Transverse colon (tissue), 4 donors: ENCODE measurements at regions not wholly inside any gene's neighbourhood (a gene's known extent, or its start where the extent isn't known, plus 50 kb on each side); places are given as distances from the start of the nearest gene placed in this dataset.

Source experiments
- DNase-seq: peaks from one replicate; pipeline ENCODE4 v3.0.0-alpha.2; 2019
- H3K27ac ChIP-seq, 4 donors: fragments of 200-600 bp; sonication (generic); 2 replicates each; pipeline ENCODE4 v1.5.1; 2016 to 2018; ENCODE audit warnings: inconsistent platforms in 4 of 4
- H3K27me3 ChIP-seq: fragments of 200-600 bp; sonication (generic); 2 replicates; pipeline ENCODE4 v1.5.1; 2017; ENCODE audit warnings: inconsistent platforms
- H3K36me3 ChIP-seq, 4 donors: fragments of 200-600 bp; sonication (generic); 2 replicates each; pipeline ENCODE4 v1.5.1; 2017 to 2019; ENCODE audit warnings: inconsistent platforms in 4 of 4
- H3K4me1 ChIP-seq, 4 donors: fragments of 200-600 bp; sonication (generic); 2 replicates each; pipeline ENCODE4 v1.5.1; 2017 to 2020; ENCODE audit warnings: inconsistent platforms in 4 of 4
- H3K4me3 ChIP-seq, 4 donors: fragments of 200-600 bp; sonication (generic); 1 replicate in 1 of 4; 2 replicates in 3 of 4; pipeline versions ENCODE4 v1.5.1 to v1.6.1; 2017 to 2019; ENCODE audit warnings: inconsistent platforms in 4 of 4
- H3K9me3 ChIP-seq, 2 donors: fragments of 200-600 bp; sonication (generic); 2 replicates each; pipeline ENCODE4 v1.5.1; 2017 to 2019; ENCODE audit warnings: inconsistent platforms in 2 of 2
- CTCF ChIP-seq, 5 experiments: fragments of 200-600 bp in 3 of 5; fragments of 450-650 bp in 2 of 5; sonication (generic) in 3 of 5; IDR thresholded peaks; 1 replicate in 2 of 5; 2 replicates in 3 of 5; pipeline ENCODE4 v1.5.1; 2016 to 2017; ENCODE audit warnings: antibody characterized with exemption in 5 of 5, inconsistent platforms in 3 of 5, mild to moderate bottlenecking in 2 of 5, moderate library complexity in 1 of 5
- EP300 ChIP-seq: sonication (generic); formaldehyde crosslinking; IDR thresholded peaks from one replicate; pipeline ENCODE4 v1.6.1; 2017; ENCODE audit warnings: antibody characterized with exemption, low read depth
- POLR2A ChIP-seq: fragments of 450-650 bp; IDR thresholded peaks from one replicate; pipeline ENCODE4 v1.6.1; 2016; ENCODE audit warnings: antibody characterized with exemption, mild to moderate bottlenecking, moderate library complexity
- POLR2AphosphoS5 ChIP-seq, 3 donors: sonication (generic); formaldehyde crosslinking; IDR thresholded peaks; one replicate each; pipeline ENCODE4 v1.6.1; 2016; ENCODE audit warnings: antibody characterized with exemption in 3 of 3
- WGBS, 2 donors: methylation state at CpG; one replicate each; pipeline ENCODE4 v1.1.5; 2018; ENCODE audit warnings: low coverage in 1 of 2; 5-methylcytosine and 5-hydroxymethylcytosine counted together
- in situ Hi-C, 4 donors: fragments of 200-750 bp; cut with MboI; loops; one replicate each; pipeline versions ENCODE4 v1.15.0 to v1.15.1; 2017; ENCODE audit warnings: low sequenced_read_pairs in 3 of 4, low pct_ligation_motif_present in 1 of 4, low pct_unique_long_range_greater_than_20kb in 1 of 4
- intact Hi-C: fragments of 100-400 bp; cut with DNase I; formaldehyde crosslinking; loops from one replicate; pipeline ENCODE4 v1.15.1; 2023; ENCODE audit warnings: low total_unique reads

- Histone ChIP-seq H3K27ac (no peak overlapping the region), H3K27me3 (no peaks in the 10 kb centered on the region), H3K4me3 (no peak overlapping the region), H3K4me1 (peaks cover 0 to 4% (median 0%) of the 10 kb centered on the region in 4 donors), H3K36me3 (no peaks in the 10 kb centered on the region), H3K9me3 (no peaks in the 10 kb centered on the region)
- in situ Hi-C loops (no loop called here), intact Hi-C loops (no loop called here)
- no peak for DNase-seq
- WGBS, 2 donors = 41 to 51% methylated on average over 5 to 6 of the region's 6 CpGs
- TF ChIP-seq EP300 = no peak
- TF ChIP-seq POLR2A = no peak
- TF ChIP-seq CTCF (IDR thresholded peaks at IDR 0.05) = no peak
- no peak for TF ChIP-seq POLR2AphosphoS5 (IDR thresholded peaks at IDR 0.05)
These were observed 156.7 kb downstream of the DIPK2A start for GRCh38 chr3:144128108-144128892.

GRCh38 chr3:144129536-144130214, 158.1 kb downstream of the DIPK2A start:
- Histone ChIP-seq H3K4me1 (peaks cover 0 to 4% (median 0%) of the 10 kb centered on the region in 4 donors), H3K27me3 (no peaks in the 10 kb centered on the region), H3K9me3 (no peaks in the 10 kb centered on the region), H3K27ac (no peak overlapping the region), H3K4me3 (no peak overlapping the region), H3K36me3 (no peaks in the 10 kb centered on the region)
- TF ChIP-seq CTCF (IDR thresholded peaks at IDR 0.05) (no peak), POLR2A (no peak), POLR2AphosphoS5 (IDR thresholded peaks at IDR 0.05) (no peak), EP300 (no peak)
- intact Hi-C loops = no loop called here
- WGBS, 2 donors = 86 to 87% methylated on average over 4 to 6 of the region's 6 CpGs
- DNase-seq = no peak
- in situ Hi-C loops = no loop called here

- Histone ChIP-seq H3K27ac (no peak overlapping the region), H3K27me3 (no peaks in the 10 kb centered on the region), H3K4me1 (peaks cover 0 to 7% (median 0%) of the 10 kb centered on the region in 4 donors), H3K4me3 (no peak overlapping the region), H3K9me3 (no peaks in the 10 kb centered on the region), H3K36me3 (no peaks in the 10 kb centered on the region)
- no peak for DNase-seq
- TF ChIP-seq POLR2AphosphoS5 (IDR thresholded peaks at IDR 0.05) (no peak), CTCF (IDR thresholded peaks at IDR 0.05) (no peak), POLR2A (no peak), EP300 (no peak)
- in situ Hi-C loops (no loop called here), intact Hi-C loops (no loop called here)
- WGBS, 2 donors = 72 to 77% methylated on average over 2 of the region's 2 CpGs
These were observed 169.5 kb downstream of the DIPK2A start for GRCh38 chr3:144141074-144141473.

- in situ Hi-C loops (no loop called here), intact Hi-C loops (no loop called here)
- TF ChIP-seq CTCF (IDR thresholded peaks at IDR 0.05) = no peak
- no peak for TF ChIP-seq EP300
- no peak for TF ChIP-seq POLR2A
- no peak for TF ChIP-seq POLR2AphosphoS5 (IDR thresholded peaks at IDR 0.05)
- no peak for DNase-seq
- Histone ChIP-seq H3K4me1 (peaks cover 0 to 7% (median 0%) of the 10 kb centered on the region in 4 donors), H3K9me3 (no peaks in the 10 kb centered on the region), H3K27me3 (no peaks in the 10 kb centered on the region), H3K36me3 (no peaks in the 10 kb centered on the region), H3K4me3 (no peak overlapping the region), H3K27ac (no peak overlapping the region)
- WGBS, 2 donors = 80 to 82% methylated on average over 1 of the region's 1 CpG
These were observed 169.9 kb downstream of the DIPK2A start for GRCh38 chr3:144141496-144141895.
